ENCODE measurements at regions not wholly inside any gene's neighbourhood (a gene's known extent, or its start where the extent isn't known, plus 50 kb on each side); places are given as distances from the start of the nearest gene placed in this dataset.
"Not testable (repeated sequence)": the region's sequence is repeated elsewhere in the genome, so short reads cannot be mapped to it uniquely, and the experiment has no call there.

GRCh38 chr12:75944905-75945432, 86.6 kb downstream of the PHLDA1 start:
- TF ChIP-seq CTCF (IDR thresholded peaks at IDR 0.05; ENCODE audit: insufficient read depth, low read length) (no peak), REST (IDR thresholded peaks at IDR 0.05; ENCODE audit: insufficient replicate concordance, low read depth) (no peak), GABPA (IDR thresholded peaks at IDR 0.05; ENCODE audit: low read depth) (no peak), SPI1 (IDR thresholded peaks at IDR 0.05; ENCODE audit: borderline replicate concordance, low read depth) (no peak), POLR2AphosphoS5 (IDR thresholded peaks at IDR 0.05; ENCODE audit: low read depth) (no peak)
- DNase-seq (ENCODE audit: low read depth in 1 of 2, low spot score in 1 of 2): no peak
- H3K4me3 ChIP-seq (replicated peaks; ENCODE audit: insufficient read depth, low read length): no peak overlapping the region
- peak overlapping the region; percentile 65 for H3K27ac ChIP-seq (replicated peaks)
- H3K27me3 ChIP-seq (ENCODE audit: insufficient read depth, poor library complexity, severe bottlenecking): no peaks in the 10 kb centered on the region

GRCh38 chr12:75944097-75944904, 87.3 kb downstream of the PHLDA1 start:
- DNase-seq (ENCODE audit: low read depth in 1 of 2, low spot score in 1 of 2): peak; percentile 7 to 29
- Histone ChIP-seq H3K4me3 (replicated peaks; ENCODE audit: insufficient read depth, low read length) (no peak overlapping the region), H3K27ac (replicated peaks) (peak overlapping the region; percentile 65), H3K27me3 (ENCODE audit: insufficient read depth, poor library complexity, severe bottlenecking) (no peaks in the 10 kb centered on the region)
- TF ChIP-seq POLR2AphosphoS5 (IDR thresholded peaks at IDR 0.05; ENCODE audit: low read depth) (no peak), REST (IDR thresholded peaks at IDR 0.05; ENCODE audit: insufficient replicate concordance, low read depth) (no peak), GABPA (IDR thresholded peaks at IDR 0.05; ENCODE audit: low read depth) (no peak), CTCF (IDR thresholded peaks at IDR 0.05; ENCODE audit: insufficient read depth, low read length) (no peak), SPI1 (IDR thresholded peaks at IDR 0.05; ENCODE audit: borderline replicate concordance, low read depth) (peak; percentile 74)

- H3K27me3 ChIP-seq (ENCODE audit: insufficient read depth, poor library complexity, severe bottlenecking): no peaks in the 10 kb centered on the region
- DNase-seq (ENCODE audit: low read depth in 1 of 2, low spot score in 1 of 2): no peak
- no peak for TF ChIP-seq SPI1 (IDR thresholded peaks at IDR 0.05; ENCODE audit: borderline replicate concordance, low read depth)
- no peak for TF ChIP-seq GABPA (IDR thresholded peaks at IDR 0.05; ENCODE audit: low read depth)
- no peak for TF ChIP-seq CTCF (IDR thresholded peaks at IDR 0.05; ENCODE audit: insufficient read depth, low read length)
- TF ChIP-seq POLR2AphosphoS5 (IDR thresholded peaks at IDR 0.05; ENCODE audit: low read depth): no peak
- no peak for TF ChIP-seq REST (IDR thresholded peaks at IDR 0.05; ENCODE audit: insufficient replicate concordance, low read depth)
- no peak overlapping the region for H3K4me3 ChIP-seq (replicated peaks; ENCODE audit: insufficient read depth, low read length)
- H3K27ac ChIP-seq (replicated peaks): peak overlapping the region; percentile 65
Measured at GRCh38 chr12:75943730-75944096, 87.9 kb downstream of the PHLDA1 start.

- not testable (repeated sequence) for H3K27me3 ChIP-seq (ENCODE audit: insufficient read depth, poor library complexity, severe bottlenecking); DNase-seq (ENCODE audit: low read depth in 1 of 2, low spot score in 1 of 2); H3K27ac ChIP-seq (replicated peaks); H3K4me3 ChIP-seq (replicated peaks; ENCODE audit: insufficient read depth, low read length)
Measured at GRCh38 chr12:75941661-75942060, 89.9 kb downstream of the PHLDA1 start.
